HG03469 (cell line): ENCODE measurements at regions not wholly inside any gene's neighbourhood (a gene's known extent, or its start where the extent isn't known, plus 50 kb on each side); places are given as distances from the start of the nearest gene placed in this dataset.
"Not testable (repeated sequence)": the region's sequence is repeated elsewhere in the genome, so short reads cannot be mapped to it uniquely, and the experiment has no call there.

Experiments
- ATAC-seq: cut with Tn5 transposase; IDR thresholded peaks from one replicate; pipeline ENCODE4 v1.9.1; 2021; ENCODE audit warnings: mild to moderate bottlenecking, moderate library complexity, moderate number of reproducible peaks; ENCODE audit not compliant: unreplicated experiment

DNA sequence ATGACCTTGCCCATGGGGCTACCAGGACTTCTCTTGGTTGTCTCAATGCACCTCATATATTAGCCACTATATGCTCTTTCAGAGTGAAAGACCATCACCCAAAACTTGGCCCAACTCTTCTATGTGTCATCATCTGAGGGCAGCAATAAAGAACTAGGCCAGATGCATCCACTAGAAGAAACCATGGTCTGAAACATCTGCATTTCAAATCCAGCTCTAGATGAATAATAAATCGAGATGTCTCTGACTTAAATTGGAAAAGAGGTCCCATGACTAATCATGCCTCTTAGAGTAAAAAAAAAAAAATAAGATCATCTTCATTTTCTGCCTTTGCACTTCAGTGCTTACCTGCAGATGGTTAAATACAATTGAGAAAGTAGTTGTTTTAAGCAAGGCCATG, 397.6 kb upstream of the PITX2 start:
- no peak for ATAC-seq

DNA sequence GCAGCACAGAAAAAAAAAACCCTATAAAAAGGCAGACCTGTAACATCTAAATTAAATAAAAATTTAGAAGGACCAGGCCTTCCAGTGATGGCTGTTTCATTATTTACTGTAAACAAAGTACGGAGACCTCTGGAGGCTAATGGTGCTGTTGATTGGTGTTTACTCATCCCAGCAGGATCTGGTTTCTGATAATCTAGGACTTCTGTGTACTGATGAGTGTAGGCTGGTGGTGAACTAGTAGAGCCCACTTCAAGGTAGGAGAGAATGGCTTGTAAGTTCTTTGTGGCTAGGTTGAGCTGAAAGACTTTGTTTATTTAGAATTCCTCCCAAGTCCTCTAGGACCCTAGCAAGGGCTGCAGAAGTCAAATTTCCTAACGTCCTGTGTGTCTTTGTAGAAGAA, 398.1 kb upstream of the PITX2 start:
- ATAC-seq, result no peak

DNA sequence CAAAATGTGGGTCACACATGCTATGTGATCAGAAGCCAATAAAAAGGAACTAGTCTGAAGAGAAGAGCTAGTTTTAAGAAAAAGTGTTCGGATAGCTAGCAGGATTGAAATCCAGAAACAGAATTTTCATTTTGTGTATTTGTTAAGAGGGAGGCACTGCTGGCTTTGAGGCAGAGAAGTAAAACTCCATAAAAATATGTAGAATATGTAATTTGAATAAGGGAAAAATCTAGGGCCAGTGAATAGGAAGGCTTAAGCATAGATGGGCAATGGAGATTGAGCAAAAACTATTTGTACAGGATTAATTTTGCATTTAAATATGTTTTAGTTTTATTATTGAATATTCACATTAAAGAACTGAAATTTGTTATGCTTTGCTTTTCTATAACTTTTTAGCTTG, 399.9 kb upstream of the PITX2 start:
- no peak for ATAC-seq

DNA sequence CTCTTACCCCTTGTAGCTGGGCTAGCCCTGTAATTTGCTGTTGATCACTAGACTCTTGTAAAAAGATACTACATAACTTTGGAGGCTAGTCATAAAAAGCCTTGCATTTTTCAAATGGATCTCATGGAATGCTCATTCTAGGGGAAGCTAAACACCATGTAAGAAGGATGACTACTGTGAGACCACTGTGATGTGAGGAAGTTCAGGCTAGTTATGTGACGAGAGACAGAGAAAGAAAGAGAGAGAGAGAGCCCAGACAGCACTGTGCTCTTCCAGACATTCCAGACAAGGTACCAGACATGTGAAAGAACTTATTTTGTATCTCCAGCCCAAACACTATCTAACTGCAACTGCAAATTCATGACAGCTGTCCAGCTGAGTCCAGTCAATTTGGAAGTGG, 404.6 kb upstream of the PITX2 start:
- no peak for ATAC-seq

DNA sequence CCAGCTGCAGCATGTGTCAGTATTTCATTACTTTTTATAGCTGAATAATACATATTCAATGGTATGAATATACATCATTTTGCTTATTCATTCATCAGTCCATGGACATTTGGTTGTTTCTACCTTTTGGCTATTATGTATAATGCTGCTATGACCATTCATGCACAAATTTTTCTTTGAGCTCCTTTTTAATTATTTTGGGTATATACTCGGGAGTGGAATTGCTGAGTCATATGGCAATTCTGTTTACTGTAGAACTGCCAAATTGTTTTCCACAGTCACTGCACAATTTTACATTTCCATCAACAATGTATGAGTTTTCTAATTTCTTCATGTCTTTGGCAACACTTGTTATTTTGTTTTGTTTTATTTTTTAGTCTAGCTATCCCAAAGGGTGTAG, 405.9 kb upstream of the PITX2 start:
- no peak for ATAC-seq

DNA sequence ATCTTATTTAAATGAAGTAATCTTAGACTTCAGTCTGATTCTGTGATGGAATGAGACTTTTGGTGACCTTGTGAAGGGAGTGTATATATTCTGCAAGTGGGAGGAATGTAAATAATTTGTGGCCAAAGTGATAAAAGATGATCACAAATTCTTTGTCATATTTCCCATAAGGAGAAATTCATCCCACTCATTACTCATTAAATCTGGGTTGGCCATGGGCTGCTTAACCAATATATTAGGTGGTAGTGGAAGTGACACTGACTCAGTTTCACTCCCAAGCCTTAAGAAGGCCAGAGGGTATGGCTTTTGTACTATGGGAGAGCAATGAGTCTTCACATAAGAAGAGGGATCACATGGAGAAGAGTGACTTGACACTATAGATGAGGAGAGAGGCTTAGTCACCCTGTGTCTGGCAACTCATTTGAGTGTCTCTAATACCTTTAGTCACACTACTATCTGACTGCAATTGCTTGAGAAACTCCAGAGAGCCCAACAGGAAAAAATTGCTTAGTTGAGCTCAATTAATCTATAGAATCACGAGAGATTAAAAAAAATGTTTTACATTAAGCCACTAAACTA, 408.2 kb upstream of the PITX2 start:
- no peak for ATAC-seq

DNA sequence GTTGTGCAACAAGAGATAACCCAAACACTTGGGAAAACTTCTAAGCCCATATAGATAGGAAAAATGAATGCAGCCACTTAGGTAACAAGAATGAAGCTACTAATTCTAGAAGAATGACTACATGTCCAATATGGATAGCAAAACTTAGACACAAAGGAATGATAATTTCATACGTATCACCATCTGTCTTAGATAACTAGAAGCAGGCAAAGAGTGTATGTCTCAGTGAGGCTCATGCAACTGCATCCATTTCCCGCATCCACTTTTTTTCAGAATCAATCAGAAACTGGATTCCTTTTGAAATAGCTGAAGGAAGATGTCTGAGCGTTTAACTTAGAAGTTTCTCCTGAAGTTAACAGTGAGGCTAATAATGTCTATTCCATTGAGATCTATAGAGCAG, 408.7 kb upstream of the PITX2 start:
- ATAC-seq, result no peak

DNA sequence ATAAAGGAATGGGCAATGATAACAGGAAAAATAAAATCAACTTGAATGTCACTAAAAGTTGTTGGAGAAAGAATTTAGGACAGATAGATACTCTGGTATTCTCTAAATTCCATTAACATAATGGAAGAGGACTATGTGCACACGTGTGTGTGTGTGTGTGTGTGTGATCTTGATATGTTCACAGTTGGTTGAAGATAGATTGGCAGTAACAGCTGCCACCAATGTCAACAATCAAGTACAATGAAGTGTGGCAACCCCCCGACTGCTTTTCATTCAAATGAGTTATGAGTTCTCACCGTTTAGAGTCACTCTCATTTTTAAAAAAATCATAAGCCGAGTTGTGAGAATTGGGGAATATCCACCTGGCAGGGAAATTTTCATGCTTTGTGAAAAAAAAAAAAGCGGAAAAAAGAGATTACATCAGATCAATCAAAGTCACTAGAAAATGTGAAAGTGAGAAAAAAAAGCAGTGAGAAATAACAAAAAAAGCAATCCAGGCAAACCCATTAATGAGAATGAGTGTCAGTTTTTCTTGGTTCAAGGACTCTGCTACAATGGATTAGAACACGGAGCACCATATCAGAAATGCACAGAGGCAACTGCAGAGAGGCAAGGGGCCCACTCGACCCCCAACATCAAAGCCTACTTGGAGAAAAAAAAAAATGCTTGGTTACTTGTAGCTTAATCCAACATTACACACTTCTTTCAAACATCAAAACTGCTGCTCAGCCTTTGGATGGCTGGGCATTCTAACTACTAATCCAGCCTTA, 414.9 kb upstream of the PITX2 start:
- ATAC-seq, result no peak

DNA sequence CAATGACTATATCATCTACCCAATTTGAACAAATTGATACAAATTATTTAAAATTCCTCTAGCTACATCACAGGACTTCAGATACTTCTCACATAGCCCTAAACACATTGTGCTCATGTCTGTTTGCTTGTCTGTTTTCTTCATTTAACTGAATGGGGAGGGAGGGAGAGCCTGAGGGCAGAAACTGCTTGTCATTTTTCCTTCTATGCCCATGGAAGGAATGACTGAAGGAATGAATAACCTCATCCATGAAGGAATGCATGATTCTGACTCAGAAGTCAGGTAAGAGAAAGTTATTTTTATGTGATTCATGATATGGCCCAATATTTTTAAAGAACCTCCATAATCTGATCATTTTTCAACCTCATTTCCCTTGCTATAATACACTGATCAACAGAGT, 418.0 kb upstream of the PITX2 start:
- ATAC-seq, result no peak

DNA sequence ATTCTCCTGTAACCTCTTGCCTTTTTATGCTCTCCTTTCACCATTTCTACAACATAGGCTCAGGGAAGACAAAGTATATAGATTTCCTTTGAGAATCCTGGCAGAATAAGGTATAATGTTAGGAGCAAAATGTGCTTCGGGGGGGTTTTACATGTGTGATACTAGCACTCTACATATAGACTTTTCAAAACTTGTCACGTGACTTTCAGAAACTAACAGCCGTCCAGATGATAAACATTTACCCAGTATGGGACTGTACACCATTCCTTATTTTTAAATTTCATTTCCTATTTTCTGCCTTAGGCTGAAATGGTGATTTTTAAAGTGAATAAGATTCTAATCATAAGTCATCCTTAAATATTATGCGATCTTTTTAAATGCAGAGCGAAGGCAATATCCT, 420.4 kb upstream of the PITX2 start:
- ATAC-seq, result no peak

DNA sequence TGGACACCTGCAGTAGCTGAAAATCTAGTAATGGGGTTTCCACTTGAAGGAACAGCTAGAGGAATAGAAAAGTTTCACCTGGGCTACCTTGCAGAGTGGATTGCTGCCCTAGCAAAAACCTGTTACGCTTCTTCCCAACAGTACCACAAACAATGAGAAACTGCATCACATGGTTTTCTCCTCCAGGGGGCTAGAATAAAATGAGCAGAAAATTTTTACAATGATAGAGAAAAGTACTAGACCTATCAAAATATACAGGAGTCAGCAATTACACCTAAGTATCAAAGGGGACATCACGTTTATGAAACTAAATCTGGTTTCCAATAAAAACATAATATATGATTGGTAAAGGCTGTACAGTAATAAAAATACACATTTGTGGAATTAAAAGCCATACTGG, 423.1 kb upstream of the PITX2 start:
- no peak for ATAC-seq

DNA sequence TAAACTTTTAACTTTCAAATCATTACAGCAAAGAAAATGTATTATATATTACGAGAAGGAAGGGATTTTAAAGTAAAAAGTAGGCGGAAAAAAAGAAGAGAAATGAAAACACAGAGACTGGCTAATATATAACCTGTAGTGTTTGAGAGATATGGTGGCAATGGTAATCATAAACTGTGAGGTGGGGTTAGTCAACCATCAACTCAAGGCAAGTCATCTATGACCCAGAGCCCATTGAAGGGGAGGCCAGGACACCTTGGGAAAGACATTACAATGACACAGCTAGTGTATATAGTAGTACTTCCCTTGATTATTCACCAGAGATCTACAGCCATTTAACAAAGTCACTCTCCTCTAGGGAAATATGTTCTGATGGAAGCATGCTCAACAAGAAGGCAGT, 423.9 kb upstream of the PITX2 start:
- peak; percentile 70 for ATAC-seq

DNA sequence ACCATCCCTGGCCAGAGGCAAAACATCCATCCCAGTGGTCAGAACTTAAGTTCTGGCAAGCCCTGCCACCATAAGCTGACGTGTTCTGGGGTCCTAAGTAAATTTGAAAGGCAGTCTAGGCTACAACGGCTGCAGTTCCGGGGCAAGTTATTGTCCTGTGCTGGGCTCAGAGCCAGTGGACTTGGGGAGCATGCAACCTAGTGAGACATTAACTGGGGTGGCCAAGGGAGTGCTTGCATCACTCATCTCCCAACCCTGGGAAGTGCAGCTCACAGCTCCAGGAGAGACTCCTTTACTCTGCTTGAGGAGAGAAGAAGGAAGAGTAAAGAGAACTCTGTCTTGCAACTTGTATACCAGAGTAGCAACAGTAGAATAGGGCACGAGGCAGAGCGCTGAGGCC, 425.4 kb upstream of the PITX2 start:
- no peak for ATAC-seq

DNA sequence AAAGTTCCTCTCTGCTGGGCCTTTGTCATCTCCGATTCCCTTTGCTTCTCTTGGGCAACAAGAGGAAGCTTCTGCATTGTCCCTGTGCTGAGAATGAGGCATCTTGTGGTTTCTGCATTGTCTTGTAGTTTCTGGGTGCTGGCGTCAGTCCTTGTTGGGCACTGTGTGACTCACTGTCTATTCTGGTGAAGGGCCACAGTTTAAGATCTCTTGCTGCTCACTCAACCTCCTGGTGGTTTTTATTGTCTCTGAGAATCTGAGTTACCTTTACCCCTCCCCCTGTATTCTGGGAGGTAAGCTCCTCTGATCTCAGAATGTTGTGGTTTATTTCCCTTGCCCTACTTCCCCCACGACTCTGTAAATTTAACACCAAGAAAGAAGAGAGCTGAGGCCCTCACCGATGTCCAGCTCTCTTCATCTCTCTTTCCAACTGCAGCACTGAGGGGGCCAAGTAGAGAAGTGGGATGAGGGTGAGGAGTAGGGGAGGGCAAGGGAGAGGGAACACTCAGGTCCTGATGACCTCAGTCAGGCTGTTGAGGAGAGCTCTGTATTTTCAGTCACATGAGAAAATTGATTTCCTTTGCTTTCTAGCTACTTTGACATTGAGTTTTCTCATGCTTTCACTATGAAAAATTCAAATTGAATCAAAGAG, 441.6 kb upstream of the PITX2 start:
- no peak for ATAC-seq

DNA sequence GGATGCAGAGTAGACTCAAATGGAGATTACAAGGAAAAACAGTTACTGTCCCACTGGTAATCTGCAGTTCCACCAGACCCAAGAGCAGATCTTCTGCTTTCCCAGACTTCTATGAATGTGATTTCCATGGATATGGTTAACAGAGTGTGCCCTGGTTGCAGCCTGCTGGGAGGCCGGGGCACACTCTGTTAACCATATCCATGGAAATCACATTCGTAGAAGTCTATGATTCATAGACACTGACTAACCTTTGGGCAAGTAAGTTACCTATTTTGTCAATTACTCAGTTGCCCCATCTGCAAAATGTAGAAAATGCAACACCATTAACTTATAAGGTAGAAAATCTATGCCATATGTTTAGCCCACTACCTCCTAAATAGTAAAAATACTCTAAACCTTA, 443.1 kb upstream of the PITX2 start:
- ATAC-seq, result no peak

DNA sequence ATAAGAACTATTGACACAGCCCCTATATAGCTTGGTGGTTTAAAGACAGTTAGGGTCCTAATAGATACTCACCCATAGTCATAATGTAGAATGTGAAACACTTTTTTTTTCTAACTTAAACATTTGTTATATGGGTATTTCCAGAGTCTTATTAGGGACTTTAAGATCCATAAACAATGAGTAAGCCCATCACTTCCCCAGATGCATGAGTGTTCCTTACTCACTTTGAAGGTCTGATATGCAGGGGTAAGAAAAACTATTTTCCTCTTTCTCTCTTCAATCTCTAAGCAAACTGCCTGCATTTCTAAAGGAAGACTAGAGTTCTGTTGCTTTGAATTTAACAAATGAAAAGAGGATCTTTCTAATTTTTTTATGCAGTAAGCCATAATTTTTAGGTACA, 443.6 kb upstream of the PITX2 start:
- ATAC-seq, result no peak

DNA sequence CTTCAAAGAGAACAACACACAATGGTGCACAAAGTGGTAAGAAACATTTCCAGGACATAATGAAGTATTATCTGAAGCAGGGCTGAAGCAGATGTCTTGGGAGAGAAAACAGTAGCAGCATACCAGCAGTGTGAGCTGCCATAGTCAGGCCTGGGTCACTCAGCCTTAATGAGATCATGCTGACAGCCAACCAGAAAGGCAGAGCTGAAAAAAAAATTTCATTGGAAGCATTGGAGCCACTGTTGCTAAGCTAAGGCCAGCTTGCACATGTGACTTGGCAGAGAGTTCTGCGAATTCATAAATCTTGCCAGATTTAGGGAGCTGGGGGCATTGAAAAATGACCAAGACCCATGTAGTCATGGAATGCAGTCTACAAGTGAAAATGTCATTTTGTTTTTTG, 444.0 kb upstream of the PITX2 start:
- ATAC-seq, result no peak

DNA sequence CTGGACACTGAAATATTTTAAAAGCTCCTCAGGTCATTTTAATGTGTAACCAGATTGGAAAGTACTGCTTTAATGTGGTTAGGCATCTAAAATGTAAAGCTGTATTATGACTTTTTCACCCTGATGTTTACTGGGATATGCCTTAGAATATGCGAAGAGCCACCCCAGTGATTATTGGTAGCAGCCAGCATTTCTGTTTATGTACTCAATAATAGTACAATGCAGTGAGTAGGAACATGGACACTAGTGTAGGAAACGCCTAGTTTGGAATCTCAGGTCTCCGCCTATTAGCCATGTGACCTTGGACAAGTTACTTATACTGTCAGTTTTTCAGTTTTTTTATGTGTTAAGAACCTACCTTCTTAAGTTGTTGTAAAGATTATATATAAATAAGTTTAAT, 446.0 kb upstream of the PITX2 start:
- no peak for ATAC-seq

DNA sequence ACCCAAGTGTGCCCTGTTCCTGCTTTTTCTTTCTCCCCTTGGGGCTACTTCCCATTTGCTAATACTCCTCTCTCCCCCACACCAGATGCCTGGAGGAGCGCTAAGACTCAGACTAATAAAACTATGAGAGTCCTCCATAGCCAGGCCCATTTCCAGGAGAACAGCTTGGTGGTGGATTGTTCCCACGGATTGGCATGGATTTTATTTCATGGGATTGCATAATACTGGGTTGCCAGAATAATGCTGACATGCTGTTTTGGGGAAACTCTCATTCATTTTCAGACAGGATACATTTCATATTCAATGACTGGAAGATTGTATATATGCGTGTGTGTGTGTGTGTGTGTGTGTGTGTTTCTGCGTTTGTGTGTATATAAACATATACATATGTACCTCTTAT, 447.5 kb upstream of the PITX2 start:
- no peak for ATAC-seq

DNA sequence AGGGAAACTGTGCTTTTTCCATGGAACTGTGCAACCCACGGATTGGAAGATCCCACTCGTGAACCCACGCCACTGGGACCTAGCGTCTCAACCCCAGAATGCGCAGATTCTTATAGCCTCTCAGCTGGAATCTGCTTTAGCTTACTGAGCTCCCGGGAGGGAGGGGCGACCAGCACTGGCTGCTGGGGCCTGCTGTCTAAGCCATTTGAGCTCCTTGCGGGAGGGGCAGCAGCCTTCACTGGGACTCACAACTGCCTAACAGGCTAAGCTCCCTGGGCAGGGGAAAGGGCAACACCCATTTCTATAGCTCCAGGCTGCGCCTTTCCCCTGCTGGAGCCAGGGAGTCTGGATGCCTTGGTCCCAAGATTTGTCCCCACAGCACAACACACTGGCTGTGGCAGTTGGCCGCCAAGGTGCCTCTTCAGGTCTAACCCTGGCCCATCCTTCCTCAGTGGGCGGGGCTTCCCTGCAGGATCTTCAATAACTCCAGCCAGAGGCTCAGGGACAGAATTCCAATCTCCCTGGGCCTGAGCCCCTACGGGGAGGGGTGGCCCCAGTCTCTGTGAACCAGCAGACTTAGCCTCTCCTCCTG, 451.7 kb upstream of the PITX2 start:
- no peak for ATAC-seq

DNA sequence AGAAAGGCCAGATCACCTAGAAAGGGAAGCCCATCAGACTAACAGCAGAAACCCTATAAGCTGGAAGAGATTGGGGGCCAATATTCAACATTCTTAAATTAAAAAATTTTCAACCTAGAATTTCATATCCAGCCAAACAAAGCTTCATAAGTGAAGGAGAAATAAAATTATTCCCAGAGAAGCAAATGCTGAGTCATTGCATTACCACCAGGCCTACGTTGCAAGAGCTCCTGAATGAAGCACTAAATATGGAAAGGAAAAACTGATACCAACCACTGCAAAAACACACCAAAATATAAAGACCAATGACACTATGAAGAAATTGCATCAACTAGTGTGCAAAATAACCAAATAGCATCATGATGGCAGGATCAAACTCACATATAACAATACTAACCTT, 453.4 kb upstream of the PITX2 start:
- not testable (repeated sequence) for ATAC-seq

DNA sequence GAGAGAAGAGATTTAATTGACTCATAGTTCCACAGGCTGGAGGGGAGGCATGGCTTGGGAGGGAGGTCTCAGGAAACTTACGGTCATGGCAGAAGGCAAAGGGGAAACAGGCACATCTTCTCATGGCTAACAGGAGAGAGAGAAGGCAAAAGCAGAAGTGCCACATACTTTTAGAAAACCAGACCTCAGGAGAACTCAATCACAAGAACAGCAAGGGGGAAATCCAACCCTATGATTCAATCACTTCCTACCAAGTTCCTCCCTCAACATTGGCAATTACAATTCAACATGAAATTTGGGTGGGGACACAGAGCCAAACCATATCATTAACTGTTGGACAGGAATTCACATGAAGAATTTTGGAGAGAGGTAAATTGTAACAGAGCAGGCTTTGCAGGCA, 485.3 kb upstream of the PITX2 start:
- ATAC-seq, result no peak
